Tibial artery (tissue), 4 donors: ENCODE measurements at regions not wholly inside any gene's neighbourhood (a gene's known extent, or its start where the extent isn't known, plus 50 kb on each side); places are given as distances from the start of the nearest gene placed in this dataset.

Source experiments
- DNase-seq, 2 donors: peaks; one replicate each; pipeline ENCODE4 v3.0.0-alpha.2; 2019
- H3K27ac ChIP-seq, 2 donors: fragments of 200-600 bp; sonication (generic) in 1 of 2; 1 replicate in 1 of 2; 2 replicates in 1 of 2; pipeline ENCODE4 v1.5.1; 2018 to 2019; ENCODE audit warnings: mild to moderate bottlenecking in 1 of 2
- H3K27me3 ChIP-seq, 2 donors: fragments of 200-600 bp; sonication (generic) in 1 of 2; one replicate each; pipeline versions ENCODE4 v1.5.1 to v1.6.0; 2016 to 2019
- H3K36me3 ChIP-seq, 3 donors: fragments of 200-600 bp; sonication (generic) in 2 of 3; one replicate each; pipeline ENCODE4 v1.5.1; 2016 to 2019; ENCODE audit warnings: mild to moderate bottlenecking in 2 of 3
- H3K4me1 ChIP-seq, 4 donors: fragments of 200-600 bp; sonication (generic) in 2 of 4; 1 replicate in 3 of 4; 2 replicates in 1 of 4; pipeline ENCODE4 v1.5.1; 2016 to 2019
- H3K4me3 ChIP-seq, 2 donors: fragments of 200-600 bp; sonication (generic) in 1 of 2; 1 replicate in 1 of 2; 2 replicates in 1 of 2; pipeline ENCODE4 v1.5.1; 2018 to 2019; ENCODE audit warnings: mild to moderate bottlenecking in 2 of 2
- H3K9me3 ChIP-seq, 3 donors: fragments of 200-600 bp; sonication (generic) in 1 of 3; one replicate each; pipeline ENCODE4 v1.5.1; 2016 to 2019
- intact Hi-C: fragments of 100-400 bp; cut with DNase I; formaldehyde crosslinking; loops from one replicate; pipeline ENCODE4 v1.15.0; 2023; ENCODE audit warnings: low total_unique reads
- TF ChIP-seq, protein P1 (sequence below), 2 experiments: fragments of 200-600 bp in 1 of 2; fragments of 450-650 bp in 1 of 2; IDR thresholded peaks; one replicate each; pipeline ENCODE4 v1.5.1; 2017 to 2019; ENCODE audit warnings: antibody characterized with exemption in 2 of 2, mild to moderate bottlenecking in 1 of 2, moderate library complexity in 1 of 2

DNA sequence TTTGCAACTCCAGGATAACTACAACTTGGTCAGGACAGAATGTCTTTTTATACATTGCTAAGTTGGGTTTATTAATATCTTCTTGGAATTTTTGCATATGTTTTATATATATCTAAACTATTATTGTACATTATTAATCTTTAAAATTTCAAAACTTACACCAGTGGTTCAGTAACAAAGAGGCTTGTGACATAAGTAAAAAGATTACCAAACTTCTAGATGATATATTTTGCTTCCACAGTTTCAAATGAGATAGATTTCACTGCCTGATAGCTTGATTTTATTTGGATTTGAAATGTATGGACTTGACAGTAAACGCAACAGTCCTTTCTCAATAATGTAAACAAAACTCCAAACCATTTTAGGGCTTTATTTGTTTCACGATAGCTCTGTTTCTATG is 701.2 kb upstream of the IGFBP3 start:
- Histone ChIP-seq H3K27ac (no peak overlapping the region), H3K36me3 (no peaks in the 10 kb centered on the region), H3K4me3 (no peak overlapping the region), H3K27me3 (no peaks in the 10 kb centered on the region), H3K4me1 (no peaks in the 10 kb centered on the region), H3K9me3 (no peaks in the 10 kb centered on the region)
- TF ChIP-seq, protein P1, sequence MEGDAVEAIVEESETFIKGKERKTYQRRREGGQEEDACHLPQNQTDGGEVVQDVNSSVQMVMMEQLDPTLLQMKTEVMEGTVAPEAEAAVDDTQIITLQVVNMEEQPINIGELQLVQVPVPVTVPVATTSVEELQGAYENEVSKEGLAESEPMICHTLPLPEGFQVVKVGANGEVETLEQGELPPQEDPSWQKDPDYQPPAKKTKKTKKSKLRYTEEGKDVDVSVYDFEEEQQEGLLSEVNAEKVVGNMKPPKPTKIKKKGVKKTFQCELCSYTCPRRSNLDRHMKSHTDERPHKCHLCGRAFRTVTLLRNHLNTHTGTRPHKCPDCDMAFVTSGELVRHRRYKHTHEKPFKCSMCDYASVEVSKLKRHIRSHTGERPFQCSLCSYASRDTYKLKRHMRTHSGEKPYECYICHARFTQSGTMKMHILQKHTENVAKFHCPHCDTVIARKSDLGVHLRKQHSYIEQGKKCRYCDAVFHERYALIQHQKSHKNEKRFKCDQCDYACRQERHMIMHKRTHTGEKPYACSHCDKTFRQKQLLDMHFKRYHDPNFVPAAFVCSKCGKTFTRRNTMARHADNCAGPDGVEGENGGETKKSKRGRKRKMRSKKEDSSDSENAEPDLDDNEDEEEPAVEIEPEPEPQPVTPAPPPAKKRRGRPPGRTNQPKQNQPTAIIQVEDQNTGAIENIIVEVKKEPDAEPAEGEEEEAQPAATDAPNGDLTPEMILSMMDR (IDR thresholded peaks at IDR 0.05), result no peak
- intact Hi-C loops, result no loop called here
- no peak for DNase-seq

DNA sequence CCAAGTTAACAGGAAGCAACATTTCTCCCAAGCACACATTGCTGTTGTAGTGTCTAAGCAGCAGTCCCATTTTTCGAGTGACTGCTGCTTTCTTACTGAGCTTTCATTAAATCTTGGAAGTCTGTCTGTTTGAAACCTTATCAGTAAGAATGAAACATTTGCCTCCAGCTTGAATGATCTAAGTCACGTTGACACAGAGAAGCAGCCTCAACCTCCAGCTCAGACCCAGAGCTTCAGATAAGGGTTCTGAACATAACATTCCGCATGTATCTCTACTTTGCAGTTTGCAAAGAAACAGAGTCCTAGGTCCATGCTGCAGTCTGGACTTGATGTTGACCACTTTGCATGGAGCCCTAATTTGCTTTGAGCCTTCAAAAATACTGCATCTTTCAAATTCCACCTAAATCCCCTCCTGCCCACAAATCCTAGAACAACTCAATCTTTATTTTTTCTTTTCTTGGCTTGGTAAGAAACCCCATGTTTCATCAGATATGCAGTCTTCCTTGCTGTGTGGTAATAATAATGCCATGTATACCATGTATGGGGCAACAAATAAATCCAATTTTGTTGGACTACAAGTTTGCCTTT is 698.7 kb upstream of the IGFBP3 start:
- Histone ChIP-seq H3K27ac (no peak overlapping the region), H3K9me3 (no peaks in the 10 kb centered on the region), H3K4me1 (no peaks in the 10 kb centered on the region), H3K36me3 (no peaks in the 10 kb centered on the region), H3K27me3 (no peaks in the 10 kb centered on the region), H3K4me3 (no peak overlapping the region)
- intact Hi-C loops, result no loop called here
- no peak for DNase-seq
- TF ChIP-seq, protein P1 (IDR thresholded peaks at IDR 0.05), result no peak

DNA sequence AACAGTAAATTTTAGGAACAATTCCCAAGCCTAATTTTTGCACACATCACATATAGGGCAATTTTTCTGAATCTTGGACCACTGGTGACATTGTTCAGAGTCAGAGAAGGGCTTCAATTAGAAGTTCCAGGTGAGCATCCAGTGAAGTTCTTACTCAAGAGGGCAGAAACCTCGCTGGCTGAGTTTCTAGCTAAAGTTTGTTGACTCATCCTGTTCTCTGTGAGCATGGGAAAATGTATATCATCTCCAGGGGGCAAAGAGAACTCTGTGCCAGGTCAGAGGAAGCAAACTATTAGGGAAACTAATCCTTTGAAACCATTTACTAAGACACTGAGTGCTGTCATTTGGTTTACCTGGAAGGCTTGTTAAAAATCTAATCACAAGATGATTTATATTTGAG is 695.6 kb upstream of the IGFBP3 start:
- Histone ChIP-seq H3K27ac (no peak overlapping the region), H3K4me3 (no peak overlapping the region), H3K9me3 (no peaks in the 10 kb centered on the region), H3K36me3 (no peaks in the 10 kb centered on the region), H3K27me3 (no peaks in the 10 kb centered on the region), H3K4me1 (peaks cover 0 to 10% (median 3%) of the 10 kb centered on the region in 4 donors)
- DNase-seq, result no peak
- intact Hi-C loops, result no loop called here
- TF ChIP-seq, protein P1 (IDR thresholded peaks at IDR 0.05), result no peak

DNA sequence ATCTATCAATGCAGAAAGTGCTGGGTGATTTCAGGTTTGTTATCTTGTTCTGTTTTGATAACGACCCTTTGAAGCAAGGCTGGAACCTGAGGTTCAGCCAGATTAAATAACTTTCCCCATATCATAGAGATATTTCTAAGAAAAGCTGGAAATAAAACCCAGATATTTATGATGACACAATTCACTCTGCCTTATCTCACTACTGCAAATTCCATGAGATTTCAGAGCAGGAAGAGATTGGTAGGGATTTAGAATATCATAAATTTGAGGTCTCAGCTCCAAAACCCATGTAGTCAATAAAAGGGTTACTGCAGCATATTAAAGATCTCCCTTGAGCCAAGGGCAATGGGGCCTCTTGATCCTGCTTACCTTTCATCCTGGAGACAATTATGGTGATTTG is 692.5 kb upstream of the IGFBP3 start:
- intact Hi-C loops, result no loop called here
- DNase-seq, result no peak
- H3K9me3 ChIP-seq, result no peaks in the 10 kb centered on the region
- no peaks in the 10 kb centered on the region for H3K36me3 ChIP-seq
- TF ChIP-seq, protein P1 (IDR thresholded peaks at IDR 0.05), result no peak
- no peak overlapping the region for H3K27ac ChIP-seq
- H3K4me1 ChIP-seq, result peaks cover 0 to 29% (median 17%) of the 10 kb centered on the region in 4 donors
- no peaks in the 10 kb centered on the region for H3K27me3 ChIP-seq
- no peak overlapping the region for H3K4me3 ChIP-seq

DNA sequence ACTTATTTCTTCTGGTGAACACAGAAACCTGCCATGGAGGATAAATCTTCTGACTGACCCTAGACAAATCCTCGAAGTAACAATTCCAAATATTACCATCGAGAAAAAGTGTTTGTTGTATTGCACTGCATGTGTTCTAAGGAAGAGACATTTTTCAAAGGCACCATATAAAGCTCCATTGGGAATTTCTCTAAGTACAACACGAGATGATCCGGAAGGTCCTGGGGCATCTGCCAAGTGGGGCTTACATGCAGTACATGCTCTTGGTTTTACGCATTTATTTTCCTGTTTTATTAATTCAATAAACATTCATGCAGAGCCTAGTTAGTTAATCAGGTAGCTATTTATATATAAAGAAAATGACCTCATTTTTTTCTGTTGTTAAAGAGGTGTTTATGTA is 692.0 kb upstream of the IGFBP3 start:
- TF ChIP-seq, protein P1 (IDR thresholded peaks at IDR 0.05), result no peak
- intact Hi-C loops, result no loop called here

DNA sequence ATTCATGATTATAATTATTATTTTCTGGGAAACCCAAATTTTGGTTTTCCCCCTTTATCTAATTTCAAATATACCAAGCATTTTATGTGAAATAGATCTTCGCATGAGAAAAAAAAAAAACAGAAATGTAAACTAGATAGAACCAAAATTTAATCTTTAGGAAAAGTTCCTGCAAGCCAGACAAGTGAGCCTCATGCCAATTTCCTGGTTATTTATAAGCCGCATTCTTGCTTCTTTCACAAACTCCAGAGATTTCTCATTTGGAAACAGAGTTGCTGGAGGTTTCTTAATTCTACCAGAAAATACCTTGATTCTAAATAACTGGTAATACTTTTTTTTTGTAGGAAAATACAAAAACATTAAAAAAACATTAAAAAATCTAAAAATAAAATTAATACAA is 690.4 kb upstream of the IGFBP3 start:
- DNase-seq, result no peak
- TF ChIP-seq, protein P1 (IDR thresholded peaks at IDR 0.05), result no peak
- Histone ChIP-seq H3K27me3 (no peaks in the 10 kb centered on the region), H3K27ac (no peak overlapping the region), H3K36me3 (no peaks in the 10 kb centered on the region), H3K4me3 (no peak overlapping the region), H3K4me1 (peaks cover 0 to 29% (median 17%) of the 10 kb centered on the region in 4 donors), H3K9me3 (no peaks in the 10 kb centered on the region)
- intact Hi-C loops, result no loop called here

More for the DNA sequence above, 692.0 kb upstream of the IGFBP3 start:
- no peaks in the 10 kb centered on the region for H3K27me3 ChIP-seq
- H3K36me3 ChIP-seq, result no peaks in the 10 kb centered on the region
- DNase-seq, result no peak
- H3K4me1 ChIP-seq, result peaks cover 0 to 29% (median 17%) of the 10 kb centered on the region in 4 donors
- H3K27ac ChIP-seq, result no peak overlapping the region
- no peaks in the 10 kb centered on the region for H3K9me3 ChIP-seq
- no peak overlapping the region for H3K4me3 ChIP-seq
